DMS153 treated with DMSO at 0.1 percent for 48 hours (cell line): ENCODE measurements at regions not wholly inside any gene's neighbourhood (a gene's known extent, or its start where the extent isn't known, plus 50 kb on each side); places are given as distances from the start of the nearest gene placed in this dataset.
"Not testable (repeated sequence)": the region's sequence is repeated elsewhere in the genome, so short reads cannot be mapped to it uniquely, and the experiment has no call there.

Experiments
- DNase-seq: peaks from one replicate; lab custom pipeline; 2025; ENCODE audit not compliant: unreplicated experiment; lab: John Stamatoyannopoulos, UW

DNA sequence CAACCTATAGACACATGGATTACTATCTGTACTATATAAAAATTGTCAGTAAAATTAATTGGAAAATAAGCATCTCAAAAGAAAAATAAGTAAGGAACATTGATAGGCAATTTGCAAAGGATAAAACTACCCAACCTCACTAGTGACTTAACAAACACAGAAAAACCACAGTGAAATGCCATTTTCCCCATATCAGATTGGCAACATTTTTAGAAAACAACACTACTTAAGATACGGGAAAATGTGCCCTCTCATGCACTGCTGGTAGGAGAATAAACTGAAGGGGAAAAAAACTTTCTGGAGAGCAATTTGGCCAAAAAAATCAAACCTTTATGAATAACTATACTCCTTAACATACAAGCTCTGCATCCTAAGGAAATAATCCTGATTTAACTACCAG, 254.0 kb downstream of the DEPDC1B start:
- DNase-seq = no peak

DNA sequence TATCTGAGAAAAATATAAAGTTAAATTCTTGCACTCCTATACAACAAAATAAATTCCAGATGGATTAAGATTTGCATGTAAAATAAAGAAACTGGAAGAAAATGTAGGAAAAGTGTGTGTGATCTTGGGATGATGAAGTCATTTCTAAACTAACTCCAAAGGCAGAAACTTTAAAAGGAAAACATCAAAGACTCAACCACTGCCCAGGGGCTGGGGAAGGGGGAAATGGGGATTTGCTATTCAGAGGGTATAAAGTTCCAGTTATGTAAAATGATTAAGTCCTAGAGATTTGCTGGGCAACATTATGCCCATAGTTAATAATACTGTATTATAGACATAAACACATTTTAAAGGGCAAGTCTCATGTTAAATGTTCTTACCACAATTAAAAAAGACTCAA, 254.5 kb downstream of the DEPDC1B start:
- no peak for DNase-seq

GRCh38 chr5:60444661-60445360, 255.2 kb downstream of the DEPDC1B start:
- DNase-seq = no peak

- DNase-seq = no peak
Measured at GRCh38 chr5:60439552-60439951, 260.4 kb downstream of the DEPDC1B start.

GRCh38 chr5:60437308-60437707, 262.7 kb downstream of the DEPDC1B start:
- DNase-seq = no peak

DNA sequence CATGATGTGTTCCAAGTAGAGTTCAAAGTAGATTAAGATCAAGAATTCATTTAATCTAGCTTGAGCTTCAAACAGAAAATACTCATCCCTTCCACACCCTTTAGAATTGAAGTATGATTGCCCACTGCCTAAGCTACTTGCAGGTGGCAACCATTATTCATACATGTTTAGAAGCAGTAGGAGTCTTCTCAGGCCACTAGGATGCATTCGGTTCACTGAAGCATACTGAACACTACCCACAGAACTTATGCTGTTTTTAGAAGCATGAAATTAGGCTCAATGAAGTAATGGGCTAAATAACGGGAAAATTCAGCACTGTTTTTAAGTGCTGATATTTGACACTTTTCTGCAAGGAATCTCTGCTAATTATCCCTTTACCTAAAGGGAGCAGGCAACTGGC, 263.4 kb downstream of the DEPDC1B start:
- DNase-seq = no peak

- DNase-seq = no peak
Measured at GRCh38 chr5:60435808-60436207, 264.2 kb downstream of the DEPDC1B start.

DNA sequence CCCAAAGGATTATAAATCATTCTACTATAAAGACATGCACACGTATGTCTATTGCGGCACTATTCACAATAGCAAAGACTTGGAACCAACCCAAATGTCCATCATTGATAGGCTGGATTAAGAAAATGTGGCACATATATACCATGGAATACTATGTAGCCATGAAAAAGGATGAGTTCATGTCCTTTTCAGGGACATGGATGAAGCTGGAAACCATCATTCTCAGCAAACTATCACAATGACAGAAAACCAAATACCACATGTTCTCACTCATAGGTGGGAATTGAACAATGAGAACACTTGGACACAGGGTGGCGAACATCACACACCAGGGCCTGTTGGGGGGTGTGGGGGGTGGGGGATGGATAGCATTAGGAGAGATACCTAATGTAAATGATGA, 273.8 kb downstream of the DEPDC1B start:
- DNase-seq = not testable (repeated sequence)

DNA sequence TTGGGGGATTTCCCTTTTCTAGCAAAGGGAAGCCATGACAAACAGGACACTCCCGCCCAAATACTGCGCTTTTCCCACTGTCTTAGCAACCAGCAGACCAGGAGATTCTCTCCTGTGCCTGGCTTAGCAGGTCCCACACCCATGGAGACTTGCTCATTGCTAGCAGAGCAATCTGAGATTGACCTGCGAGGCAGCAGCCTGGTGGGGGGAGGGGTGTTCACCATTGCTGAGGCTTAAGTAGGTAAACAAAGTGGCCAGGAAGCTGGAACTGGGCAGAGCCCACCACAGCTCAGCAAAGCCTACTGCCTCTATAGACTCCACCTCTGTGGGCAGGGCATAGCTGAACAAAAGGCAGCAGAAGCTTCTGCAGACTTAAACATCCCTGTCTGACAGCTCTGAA, 279.2 kb downstream of the DEPDC1B start:
- DNase-seq = not testable (repeated sequence)

DNA sequence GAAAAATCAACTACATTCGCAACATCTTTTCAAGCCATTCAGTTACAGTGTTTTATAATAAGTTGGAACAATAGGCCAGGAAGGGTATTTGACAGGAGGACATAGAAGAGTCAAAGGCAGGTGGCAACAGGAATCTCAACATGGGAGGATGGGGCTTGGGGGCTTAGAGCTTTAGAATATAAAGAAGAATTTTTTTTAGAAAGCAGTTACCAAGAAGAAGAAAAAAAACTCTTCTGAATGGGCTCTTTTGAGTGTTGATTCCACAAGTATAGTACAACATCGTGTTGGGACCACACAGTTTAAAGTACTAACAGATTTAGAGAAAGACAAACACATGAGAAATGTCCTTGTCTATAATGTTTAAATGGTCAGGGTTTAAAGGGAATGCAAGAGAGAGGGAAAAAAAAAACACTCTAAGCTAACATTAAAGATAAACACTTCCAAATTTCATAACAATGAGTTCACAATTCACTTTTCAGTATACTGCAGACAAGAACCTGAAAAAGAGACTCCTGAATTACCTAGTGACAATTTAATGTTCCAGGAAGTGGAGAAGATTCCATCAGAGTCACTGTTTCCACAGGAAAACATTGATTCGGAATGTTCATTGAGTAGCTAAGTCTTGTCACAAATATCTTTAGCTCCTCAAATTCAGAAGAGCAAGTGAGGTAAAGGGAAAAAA, 282.3 kb downstream of the DEPDC1B start:
- DNase-seq = no peak

DNA sequence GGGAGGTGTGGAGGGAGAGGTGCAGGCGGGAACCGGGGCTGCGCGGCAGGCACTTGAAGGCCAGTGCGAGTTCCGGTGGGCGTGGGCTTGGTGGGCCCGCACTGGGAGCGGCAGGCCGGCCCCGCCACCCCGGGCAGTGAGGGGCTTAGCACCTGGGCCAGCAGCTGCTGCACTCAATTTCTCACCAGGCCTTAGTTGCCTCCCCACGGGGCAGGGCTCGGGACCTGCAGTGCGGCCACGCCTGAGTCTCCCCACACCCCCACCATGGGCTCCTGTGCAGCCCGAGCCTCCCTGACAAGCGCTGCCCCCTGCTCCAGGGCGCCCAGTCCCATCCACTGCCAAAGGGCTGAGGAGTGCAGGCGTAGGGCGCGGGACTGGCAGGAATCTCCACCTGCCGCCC, 284.5 kb downstream of the DEPDC1B start:
- DNase-seq = no peak

GRCh38 chr5:60410427-60410826, 289.5 kb downstream of the DEPDC1B start:
- no peak for DNase-seq

GRCh38 chr5:60404171-60404570, 295.8 kb downstream of the DEPDC1B start:
- no peak for DNase-seq

DNA sequence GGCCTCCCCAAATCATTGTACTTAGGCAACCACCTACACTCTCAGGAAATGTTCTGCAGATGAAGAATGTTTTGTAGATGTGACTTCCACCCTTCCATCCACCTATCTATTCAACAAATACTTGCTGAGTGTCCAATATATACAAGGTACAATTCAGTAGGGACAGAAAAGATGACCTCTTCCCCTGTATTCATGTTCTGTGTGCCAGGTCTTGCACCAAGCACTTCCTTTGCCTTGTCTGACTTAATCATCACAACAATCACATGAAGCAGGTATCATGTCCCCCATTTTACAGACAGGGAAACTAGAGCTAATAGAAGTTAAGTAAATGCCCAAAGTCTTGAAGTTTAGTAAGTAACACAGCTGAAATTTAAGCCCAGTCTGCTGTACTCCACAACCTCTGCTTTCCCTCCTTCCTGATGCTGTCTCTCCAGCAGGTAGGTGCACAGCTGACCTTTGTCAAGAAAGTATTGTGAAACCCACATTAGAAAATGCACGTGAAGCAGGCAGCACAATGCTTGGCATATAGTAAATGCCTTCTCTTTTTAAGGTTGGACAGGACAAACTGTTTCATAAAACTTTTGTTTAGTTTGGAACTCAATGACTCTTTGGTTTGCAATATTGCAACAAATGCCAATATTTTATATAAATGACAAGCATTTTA, 296.5 kb downstream of the DEPDC1B start:
- DNase-seq = no peak

- DNase-seq = no peak
Measured at GRCh38 chr5:60402161-60402785, 297.7 kb downstream of the DEPDC1B start.

DNA sequence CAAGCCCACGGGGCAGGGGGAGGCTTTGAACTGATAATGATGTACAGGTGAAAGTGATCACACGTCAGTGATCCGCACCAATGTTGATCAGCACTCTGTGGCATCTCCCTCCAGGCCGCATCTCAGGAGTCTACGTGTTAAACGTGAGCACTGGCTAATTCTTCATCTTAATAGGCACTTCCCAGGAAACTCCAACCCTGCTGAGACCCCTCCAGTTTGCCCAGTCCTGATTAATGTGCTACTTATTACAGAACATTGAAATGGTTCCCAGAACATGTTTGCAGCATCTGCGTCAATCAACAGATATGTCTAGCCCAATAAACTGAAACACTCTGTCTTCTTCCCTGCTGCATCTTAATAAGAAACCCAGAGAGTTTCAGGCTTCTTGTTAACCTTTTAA, 298.4 kb downstream of the DEPDC1B start:
- DNase-seq = no peak

DNA sequence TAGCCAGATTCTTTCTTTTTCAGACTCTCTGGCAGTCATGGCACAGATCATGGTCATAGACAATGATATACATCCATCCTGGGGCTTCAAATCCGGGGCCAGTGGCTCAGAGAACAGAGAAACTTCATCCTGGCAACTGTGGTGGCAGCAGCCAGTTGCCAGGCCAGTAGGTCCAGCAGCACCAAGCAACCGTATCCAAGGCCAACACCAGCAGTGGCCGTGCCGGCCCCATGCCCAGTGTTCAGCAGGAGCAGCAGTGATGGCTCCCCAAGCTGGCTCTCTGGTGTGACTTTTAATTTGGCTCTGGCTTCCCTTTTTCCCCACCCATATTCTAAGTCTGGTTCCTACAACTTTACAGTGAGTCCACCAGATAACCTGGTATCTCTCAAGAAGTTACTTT, 300.5 kb downstream of the DEPDC1B start:
- no peak for DNase-seq

GRCh38 chr5:60395712-60396329, 304.1 kb downstream of the DEPDC1B start:
- DNase-seq = no peak

DNA sequence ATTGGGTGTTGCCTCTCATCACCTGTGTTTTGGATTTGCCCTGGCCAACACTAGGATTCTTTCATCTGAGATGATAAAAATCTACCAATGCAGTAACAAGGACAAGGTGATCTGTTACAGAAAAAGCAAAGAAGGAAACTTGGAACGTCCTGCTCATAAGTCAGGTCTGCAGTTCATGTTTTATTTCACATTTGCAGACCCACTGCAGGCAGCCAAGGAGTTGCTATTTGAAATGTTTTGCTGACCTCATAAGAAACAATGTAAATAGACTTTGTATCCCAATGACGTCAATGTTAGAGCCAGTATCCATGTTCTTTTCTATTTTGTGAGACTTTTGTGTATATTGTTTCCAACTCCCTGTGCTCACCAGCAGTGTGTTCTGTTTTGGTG, 312.9 kb downstream of the DEPDC1B start:
- no peak for DNase-seq

DNA sequence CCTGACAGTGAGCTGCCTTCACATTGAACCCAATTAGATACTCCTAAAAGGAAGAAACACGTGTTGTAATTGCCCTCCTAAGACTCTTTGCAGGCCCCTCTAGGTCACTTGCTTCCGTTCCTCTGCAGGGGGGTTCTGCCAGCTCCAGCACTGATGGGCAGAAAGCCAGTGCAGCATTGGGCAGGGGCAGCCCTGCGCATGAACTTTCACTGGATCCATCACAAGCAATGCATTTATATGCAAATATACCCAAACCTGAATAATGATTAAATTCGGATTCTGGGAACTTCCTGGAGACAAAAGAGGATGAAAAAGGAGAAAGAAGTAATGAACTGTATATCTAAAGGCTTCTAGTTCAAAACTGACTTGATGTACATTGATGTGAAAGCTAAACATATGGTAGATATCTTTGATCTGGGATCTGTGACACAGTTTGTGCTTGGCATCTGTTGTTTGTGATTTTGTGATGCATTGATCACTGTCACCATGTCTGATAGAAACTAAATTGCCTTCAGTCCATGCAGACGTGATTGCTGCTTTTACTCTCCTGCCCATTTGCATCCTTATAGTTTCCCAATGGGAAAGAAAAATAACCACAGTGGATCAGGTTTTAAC, 313.4 kb downstream of the DEPDC1B start:
- DNase-seq = no peak

DNA sequence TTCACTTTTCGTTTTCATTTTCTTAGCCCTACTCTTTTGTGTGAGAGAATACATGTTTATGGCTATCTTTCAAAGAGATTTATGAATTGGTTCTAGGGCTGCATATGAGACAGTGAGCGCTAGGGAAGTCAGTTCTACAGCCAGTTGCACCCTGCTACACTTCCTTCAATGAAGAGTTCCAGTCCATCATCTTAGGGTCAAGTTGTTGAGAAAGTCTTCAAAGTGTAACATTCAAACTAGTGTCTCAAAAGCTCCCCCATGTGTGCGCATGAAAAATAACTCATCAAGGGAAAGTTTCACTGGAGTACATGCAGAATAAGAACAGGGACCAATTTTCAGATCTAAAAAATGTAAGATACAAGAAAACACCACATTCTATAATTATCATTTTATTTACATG, 317.2 kb downstream of the DEPDC1B start:
- no peak for DNase-seq
